Activated CD4-positive, alpha-beta T cell treated with anti-CD3 and anti-CD28 coated beads, Interleukin-10, Interleukin-2, amounts not matched to agents 100 ng/mL and 50 ng/mL, durations not matched to agents 16 hours and 8 hours (primary cell): ENCODE measurements at regions not wholly inside any gene's neighbourhood (a gene's known extent, or its start where the extent isn't known, plus 50 kb on each side); places are given as distances from the start of the nearest gene placed in this dataset.
"Not testable (repeated sequence)": the region's sequence is repeated elsewhere in the genome, so short reads cannot be mapped to it uniquely, and the experiment has no call there.

Experiments used
- DNase-seq: peaks from one replicate; pipeline ENCODE4 v3.0.0-alpha.2; 2020

DNA sequence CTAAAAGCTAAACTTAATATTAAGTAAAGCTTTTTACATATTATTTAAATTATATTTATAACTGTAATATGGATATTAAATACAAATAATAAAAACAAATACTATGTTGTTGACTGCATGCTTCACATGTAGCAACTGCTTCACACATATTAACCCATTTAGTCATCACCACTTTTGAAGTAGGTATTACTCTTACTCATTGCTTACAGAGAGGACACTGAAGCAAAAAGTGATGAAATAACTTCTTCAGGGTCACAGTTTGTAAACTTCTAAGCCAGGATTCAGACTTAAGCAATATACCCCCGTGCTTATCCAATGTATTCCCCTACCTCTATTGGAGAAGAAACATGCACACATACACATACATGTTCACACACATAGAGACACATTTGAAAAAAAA lies 166.6 kb downstream of the DKK2 start:
- DNase-seq, result no peak

DNA sequence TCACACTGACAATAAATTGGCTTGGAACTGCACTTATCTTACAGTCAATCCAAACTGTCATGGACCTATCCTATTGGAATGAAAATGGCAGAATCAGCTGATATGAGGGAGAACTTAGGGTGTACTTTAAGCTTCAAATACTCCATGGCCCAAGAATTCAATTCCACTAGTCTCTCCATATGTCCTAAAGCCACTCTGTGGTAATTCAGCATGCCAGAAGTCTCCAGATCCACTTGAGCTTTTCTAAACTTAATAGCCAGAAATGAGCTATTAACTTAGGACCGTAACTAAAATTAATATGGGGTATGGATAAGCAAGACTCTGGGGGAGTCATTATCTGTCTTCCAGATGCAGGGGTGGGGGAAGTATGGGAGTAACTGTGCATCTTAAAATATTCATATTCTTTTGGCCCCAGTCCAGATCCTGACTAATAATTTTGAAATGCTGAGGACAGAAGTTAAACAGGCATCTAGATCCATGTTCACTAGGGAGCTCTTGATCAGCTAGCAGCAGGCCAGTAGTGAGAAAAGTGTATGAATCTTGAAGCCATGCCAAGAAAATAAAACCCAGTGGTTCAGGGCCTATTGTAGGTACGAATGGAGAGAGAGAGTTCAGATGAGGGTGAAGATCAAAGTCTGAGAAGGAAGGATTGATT lies 167.6 kb downstream of the DKK2 start:
- DNase-seq, result no peak

DNA sequence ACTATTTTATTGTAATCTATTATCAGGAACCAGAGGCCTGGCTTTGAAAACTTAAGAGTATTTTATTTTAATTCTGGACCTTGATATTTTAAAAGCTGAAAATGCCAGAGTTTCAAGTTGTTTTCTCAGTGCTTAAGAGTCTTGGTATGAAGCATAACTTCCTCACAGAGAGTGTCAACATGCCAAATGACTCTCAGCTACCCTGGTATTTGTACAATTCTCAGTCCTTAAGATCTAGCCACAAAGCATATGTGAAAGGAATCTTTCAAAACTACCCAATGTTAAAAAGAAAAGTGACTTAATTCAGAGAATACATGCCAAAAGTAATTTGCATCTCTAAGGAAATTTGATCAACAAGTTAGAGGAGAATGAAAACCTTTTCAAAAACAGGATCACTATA lies 171.9 kb downstream of the DKK2 start:
- no peak for DNase-seq

DNA sequence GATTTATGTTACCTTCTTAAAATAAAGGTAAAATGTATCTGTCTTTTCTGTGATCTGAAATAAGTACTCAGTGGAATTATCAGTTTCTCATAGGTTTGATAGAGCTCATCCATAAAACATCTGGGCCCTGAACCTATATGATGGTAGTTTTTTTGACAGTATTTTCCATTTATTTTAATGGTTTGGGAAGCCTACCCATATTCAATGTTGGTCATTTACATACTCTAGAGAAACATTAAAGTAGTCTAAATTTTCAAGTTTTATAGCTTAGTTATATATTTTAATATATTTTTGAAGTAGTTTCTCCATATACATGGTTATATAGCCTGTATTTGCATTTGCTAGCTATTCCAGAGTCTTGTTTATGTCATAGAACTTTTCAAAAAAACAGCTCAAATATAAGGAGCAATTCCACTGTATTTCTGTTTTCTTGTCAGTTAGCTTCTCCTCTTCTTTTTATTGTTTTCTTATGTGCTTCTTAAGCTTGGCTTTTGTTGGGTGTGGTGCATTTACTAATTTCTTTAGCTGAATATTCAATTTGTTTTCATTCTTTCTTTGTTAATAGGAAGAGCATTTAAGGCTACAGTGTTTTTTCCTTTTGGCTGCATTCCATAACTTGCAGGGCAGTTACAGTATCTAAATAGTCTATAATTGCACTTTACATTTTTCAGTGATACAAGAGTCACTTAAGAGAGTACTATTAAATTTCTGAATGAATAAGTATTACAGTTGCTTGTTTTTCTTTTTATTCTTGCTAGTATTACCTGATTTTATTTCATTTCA lies 181.4 kb downstream of the DKK2 start:
- no peak for DNase-seq

DNA sequence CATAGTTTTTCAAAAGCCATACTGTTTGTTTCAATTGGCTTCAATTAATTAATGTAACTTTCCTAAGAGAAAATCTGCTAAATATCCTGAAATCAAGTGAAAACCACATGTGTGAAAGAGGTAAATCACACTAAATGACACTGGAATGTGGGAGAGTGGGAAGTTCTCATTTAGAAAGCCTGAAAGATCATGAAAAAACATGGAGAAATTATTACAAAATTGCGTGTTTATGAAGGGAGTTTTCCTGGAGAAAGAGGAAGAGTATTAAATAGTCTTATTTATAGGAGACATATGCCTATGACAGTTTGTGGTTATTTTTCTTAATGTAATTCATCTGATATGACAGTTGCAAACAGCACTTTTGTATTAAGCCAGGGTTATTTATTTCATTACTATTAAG lies 183.7 kb downstream of the DKK2 start:
- no peak for DNase-seq

DNA sequence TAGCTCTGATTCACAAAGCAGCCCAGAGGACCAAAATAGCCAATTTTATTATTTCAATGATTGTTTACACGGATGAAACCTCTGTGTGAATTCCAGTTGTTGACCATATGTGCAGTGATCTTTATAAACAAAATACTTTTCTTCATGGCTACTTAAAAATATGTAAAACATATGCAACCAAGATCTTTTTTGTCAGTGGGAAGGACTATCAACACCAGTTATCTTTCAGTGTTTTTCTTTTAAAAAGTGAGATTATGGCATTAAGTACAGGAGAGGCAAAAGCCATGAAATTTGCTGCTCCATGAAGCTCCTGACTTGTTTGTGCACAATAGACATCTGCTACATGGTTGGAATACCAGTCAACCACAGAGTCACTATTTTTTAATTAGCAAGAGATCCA lies 184.4 kb downstream of the DKK2 start:
- no peak for DNase-seq

DNA sequence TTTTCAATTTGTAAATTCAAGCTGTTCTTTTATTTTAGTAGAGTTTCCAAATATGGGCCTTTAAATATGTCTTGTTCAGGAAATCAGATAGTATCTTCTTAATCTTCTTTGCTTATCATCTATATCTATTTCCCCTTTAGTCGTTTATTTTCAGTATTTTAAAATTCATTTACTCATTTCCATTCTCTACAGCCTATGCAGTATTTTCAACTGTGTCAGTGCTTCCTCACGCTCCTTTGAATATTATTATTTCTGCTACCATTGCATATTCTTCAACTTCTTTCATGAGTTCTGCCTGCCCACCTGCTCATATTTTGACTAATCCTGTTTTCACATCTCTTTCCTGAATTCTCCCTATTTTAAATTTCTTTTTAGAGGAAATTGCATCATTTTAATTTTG lies 185.4 kb downstream of the DKK2 start:
- DNase-seq, result no peak

DNA sequence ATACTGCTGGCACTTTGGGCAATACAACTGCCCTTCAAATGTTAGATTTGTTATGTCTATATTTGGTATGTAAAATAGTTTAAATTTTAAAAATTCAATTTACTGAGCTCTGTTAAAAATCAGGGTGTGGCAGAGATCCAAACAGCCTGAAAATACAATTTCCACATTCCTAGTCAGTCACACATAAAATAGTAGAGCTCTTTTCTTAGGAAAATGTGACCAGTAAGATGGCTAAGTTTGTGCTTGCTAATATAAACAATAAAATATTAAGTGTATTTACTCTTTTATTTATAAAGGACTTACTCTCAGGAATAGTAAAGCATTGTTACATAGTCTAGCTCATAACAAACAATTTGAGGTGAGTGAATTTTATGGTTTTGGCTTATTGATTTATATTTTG lies 200.2 kb downstream of the DKK2 start:
- no peak for DNase-seq

DNA sequence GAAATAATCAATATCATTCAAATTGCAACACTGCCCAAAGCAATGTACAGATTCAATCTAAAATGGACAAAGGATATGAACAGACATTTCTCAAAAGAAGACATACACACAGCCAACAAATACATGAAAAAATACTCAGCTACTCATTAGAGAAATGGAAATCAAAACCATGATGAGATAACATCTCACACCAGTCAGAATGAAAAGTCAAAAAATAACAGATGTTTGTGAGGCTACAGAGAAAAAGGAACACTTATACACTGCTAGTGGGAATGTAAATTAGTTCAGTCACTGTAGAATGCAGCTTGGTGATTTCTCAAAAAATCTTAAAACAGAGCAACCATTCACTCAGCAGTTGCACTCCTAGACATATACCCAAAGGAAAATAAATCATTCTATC lies 205.2 kb downstream of the DKK2 start:
- no peak for DNase-seq

DNA sequence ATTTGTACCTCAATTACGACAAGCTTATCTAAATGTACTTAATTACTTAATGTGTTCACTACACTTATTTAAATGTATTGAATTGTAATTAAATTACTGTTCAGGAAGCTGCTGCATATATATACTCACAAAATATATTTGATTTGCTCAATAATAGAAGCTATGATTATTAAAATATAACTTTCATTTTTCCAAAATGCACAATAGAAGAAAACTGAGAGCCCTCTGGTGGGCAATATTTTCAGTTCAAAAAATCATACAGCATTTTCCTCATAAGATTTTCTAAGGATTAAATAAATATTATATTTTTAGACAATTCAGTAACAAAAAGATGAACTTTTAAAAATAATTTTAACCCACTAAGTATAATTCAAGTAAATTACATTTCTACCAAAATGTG lies 217.3 kb downstream of the DKK2 start:
- DNase-seq, result no peak

DNA sequence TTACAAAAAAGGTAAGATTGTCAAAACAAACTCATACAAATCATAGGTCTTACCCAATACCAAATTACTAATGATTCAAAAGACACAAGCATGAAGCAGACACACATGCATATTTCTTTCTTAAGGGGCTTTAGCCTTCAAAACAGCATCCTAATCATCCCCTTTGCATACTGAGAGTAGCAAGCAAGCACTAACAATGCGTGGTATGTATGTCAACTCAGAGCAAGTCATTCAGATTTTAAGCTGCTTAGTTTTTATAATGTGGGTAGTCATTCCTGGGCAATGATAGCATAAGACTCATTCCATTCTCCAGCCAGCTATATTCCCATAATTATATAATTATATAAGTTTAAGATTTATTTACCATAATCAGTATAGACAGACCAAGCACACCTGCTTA lies 219.6 kb downstream of the DKK2 start:
- DNase-seq, result no peak

DNA sequence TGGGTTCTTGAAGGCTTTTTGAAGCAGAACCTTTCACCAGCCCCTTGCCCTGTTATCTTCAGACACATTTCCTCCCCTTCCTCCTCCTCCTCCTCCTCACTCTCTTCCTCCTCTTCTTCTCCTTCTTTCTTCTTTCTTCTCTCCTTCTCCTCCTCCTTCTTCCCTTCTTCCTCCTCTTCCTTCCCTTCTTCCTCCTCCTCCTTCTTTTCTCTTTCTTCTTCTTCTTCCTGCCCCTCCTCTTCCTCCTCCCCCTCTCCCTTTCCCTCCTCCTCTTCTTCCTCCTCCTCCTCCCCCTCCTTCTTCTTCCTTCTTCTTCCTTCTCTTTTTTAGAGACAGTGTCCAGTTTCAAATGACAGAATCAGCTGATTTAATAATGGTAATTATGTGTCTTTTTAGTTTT lies 226.0 kb downstream of the DKK2 start:
- no peak for DNase-seq

DNA sequence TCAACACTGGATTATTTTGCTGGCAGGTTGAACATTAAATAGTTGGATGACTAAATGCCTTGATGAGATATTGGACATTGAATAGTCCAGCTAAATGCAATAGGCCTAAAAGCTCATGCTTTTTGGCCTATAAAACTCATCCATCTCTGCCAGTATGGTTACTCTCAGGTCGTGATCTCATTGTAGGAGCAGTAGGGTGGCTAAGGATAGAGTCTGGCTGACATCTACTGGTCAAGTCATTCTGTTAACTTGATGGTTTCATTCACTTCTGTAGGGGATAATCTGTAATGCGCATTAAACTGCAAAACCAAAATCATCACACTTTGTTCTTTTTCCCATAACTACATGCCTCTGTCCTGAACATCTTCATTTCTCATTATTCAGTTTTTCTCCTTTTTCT lies 227.0 kb downstream of the DKK2 start:
- DNase-seq, result no peak

DNA sequence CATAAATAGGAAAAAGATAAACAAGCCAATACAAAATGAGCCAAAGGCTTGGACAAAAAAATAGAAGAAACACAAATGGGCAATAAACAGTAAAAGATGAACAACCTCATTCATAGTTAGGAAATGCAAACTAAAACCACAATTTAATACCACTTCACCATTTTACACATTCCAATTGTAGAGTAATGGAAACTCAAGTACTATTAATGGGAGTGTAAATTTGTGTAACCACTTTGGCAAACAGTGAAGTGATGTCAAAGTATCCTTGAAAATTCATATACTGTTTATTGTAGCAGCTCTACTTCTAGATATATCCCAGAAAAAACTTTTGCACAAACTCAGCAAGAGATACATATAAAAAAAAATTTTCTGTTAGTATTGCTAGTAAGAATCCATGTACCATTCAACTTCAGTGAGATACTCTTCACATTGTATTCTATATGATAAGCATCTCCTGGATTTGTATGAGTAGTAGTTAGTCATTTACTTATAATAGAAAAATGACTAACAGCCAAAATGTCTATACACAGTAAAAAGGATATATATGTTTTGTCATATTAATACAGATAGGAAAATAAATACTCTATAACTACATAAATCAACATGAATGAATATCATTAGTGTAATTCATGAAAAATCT lies 229.8 kb downstream of the DKK2 start:
- DNase-seq, result no peak

DNA sequence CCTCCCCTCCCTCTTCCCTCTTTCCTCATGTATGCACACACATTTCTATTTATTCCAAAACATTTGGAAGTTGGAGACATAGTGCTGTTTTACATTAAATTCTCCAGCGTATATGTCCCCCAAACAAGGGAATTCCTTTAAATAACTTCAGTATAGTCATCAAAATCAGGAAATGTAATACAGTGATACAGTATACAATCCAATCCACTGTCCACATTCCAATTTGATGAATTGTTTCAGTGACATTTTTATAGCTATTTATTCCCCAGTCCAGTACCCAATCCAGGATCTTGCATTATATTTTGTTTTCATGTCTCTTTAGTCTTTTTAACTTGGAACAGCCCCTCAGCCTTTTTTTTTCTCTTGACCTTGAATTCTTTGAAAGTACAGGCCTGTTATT lies 233.0 kb downstream of the DKK2 start:
- no peak for DNase-seq

DNA sequence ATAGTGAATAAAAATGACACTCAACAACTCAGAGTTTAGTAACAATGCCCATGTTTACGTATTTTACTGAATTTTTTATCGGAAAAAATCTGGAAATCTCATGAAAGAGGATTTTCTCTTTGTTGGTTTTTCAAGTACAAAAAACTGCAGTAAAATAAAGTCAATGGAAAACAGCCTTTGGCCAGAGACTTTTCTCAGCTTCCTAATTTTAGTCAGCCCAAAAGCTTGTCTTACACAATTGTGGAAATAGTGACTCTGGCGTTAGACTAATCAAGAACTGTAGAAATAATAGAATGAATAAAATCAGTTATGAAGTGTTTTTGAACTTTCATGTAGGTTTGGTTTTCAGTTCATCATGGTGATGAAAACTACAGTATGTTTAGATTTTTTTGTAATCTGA lies 234.7 kb downstream of the DKK2 start:
- DNase-seq, result no peak

DNA sequence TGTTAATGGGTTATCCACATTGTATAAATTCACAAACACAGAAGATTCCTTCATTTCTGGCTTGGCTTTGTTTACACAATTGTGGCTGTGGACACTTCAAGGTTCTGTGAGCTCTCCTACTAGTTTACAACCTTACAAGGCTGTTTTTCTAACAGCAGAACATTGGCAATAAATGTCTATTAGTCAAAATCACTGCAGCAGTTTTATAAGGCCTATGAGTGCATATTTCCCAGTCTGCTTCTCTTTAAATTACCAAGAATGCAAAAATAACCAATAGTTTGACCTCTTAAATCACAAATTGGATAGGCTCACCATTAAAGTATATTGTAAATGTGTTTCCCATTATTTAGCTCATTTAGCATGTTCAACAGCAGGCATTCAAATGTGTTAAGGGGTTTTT lies 239.2 kb downstream of the DKK2 start:
- no peak for DNase-seq

DNA sequence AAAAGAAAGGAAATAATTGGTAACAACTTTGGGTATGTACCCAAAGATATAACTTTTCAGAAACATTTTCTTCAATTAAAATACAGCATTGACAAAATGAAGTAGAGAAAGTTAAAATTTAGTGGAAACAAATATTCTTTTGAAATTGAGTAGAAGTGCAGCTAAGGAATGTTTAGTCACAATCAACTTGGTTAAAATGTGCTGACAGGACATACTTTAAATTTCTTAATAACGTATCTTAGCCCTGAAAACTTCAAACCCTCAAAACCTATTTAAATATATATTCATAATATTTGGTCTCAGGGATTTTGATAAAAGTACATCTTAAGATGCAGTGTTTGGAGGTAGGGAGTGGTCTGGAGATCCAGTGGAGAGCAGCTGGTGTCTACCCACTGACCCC lies 240.8 kb downstream of the DKK2 start:
- DNase-seq, result no peak

DNA sequence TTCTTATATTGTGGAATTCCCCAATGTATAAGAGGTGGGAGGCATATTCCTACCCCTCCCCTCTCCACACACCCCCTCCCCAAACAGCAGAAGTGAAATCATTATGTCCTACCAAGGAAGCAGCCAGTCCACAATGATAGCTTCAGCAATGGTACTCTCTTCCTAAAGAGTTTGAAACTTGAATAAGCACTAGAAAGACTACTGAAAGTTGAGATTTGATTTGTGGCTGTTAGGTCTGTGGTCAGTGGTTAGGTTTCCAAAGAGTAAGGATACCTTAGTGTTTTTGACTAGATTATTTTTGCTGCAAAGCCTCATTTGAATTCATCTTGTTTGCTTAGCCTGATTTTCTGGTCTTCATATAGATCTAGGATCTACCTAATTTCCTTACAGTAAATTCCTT lies 242.2 kb downstream of the DKK2 start:
- no peak for DNase-seq

DNA sequence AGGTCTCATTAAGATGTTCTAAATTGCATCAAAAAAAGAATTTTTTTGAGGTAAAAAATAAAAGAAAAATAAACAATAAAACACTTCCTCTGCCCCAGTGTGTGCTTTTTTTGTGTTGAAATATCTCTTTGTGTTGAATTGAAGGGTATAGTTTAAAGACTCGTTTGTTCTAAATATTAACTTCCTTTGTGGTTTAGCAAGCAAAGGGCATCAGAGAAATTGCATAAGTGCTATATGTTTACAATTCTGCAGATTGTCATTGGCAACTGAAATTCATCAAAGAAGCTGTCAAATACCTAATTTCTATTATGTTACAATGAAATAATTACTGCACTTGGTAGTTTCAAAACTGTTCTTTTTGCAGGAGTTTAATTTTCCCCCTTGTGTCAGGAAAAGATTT lies 260.5 kb downstream of the DKK2 start:
- DNase-seq, result no peak

DNA sequence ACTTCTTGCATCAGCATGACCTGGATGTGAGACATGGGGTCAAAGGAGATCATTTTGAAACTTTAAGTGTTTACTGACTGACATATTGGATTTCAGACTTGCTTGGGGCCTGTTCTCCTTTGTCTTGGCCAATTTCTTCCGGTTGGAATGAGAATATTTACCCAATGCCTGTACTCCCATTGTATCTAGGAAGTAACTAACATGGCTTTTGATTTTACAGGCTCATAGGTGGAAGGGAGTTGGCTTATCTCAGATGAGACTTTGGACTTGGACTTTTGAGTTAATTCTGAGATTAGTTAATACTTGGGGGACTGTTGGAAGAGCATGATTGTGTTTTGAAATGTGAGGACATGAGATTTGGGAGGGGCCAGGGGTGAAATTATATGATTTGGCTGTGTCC lies 262.1 kb downstream of the DKK2 start:
- not testable (repeated sequence) for DNase-seq

DNA sequence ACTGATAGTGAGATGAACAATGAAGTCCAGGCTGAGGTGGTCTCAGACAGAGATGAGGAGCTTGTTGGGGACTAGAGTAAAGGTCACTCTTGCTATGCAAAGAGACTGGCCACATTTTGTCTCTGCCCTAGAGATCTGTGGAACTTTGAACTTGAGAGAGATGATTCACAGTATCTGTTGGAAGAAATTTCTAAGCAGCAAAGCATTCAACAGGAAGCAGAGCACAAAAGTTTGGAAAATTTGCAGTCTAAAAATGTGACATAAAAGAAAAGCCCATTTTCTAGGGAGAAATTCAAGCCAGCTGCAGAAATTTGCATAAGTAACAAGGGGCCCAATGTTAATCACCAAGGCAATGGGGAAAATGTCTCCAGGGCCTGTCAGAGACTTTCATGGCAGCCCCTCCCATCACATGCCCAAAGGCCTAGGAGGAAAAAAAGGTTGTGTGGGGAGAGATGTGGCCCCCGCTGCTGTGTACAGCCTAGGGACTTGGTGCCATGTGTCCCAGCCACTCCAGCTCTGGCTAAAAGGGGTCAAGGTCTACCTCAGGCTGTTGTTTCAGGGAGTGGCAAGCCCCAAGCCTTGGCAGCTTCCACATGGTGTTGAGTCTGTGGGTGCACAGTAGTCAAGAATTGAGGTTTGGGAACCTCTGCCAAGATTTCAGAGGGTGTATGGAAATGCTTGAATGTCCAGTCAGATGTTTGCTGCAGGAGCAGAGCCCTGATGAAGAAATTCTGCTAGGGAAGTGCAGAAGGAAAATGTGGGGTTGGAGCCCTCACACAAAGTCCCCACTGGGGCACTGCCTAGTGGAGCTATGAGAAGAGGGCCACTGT lies 262.8 kb downstream of the DKK2 start:
- DNase-seq, result no peak

DNA sequence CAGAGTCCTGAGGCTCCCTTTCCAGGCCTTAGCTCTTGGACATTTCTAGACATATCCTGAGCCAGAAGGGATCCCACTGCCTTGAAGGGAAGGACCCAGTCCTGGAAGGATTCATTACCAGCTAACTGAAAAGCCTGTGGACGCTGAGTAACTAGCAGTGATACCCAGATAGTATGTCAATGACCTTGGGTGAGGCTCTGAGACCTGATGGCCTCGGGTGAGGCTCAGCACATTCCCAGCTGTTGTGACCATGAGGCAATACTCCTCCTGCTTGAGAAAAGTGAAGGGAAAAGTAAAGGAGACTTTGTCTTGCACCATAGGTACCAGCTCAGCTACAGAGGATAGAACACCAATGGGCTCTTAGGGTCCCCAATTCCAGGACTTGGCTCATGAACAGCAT lies 268.1 kb downstream of the DKK2 start:
- DNase-seq, result no peak

DNA sequence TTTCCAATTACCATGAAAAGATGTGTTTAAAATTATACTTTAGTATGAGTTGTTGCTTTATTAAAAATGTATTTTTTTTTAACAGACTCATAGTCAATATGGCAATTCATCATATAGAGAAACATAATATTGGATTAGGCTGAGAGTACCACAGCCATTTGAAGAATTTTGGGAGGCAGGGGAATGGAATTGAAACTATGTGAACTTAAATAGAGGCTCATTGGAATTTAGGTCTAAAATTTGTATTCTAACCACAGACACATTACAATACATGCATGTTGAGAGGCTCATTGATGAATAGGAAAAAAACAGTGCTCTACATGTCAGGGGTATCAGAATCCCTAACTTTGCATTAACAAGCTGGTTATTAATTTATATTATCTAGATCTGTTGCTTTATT lies 269.6 kb downstream of the DKK2 start:
- no peak for DNase-seq
